ENCODE measurements at regions not wholly inside any gene's neighbourhood (a gene's known extent, or its start where the extent isn't known, plus 50 kb on each side); places are given as distances from the start of the nearest gene placed in this dataset.

DNA sequence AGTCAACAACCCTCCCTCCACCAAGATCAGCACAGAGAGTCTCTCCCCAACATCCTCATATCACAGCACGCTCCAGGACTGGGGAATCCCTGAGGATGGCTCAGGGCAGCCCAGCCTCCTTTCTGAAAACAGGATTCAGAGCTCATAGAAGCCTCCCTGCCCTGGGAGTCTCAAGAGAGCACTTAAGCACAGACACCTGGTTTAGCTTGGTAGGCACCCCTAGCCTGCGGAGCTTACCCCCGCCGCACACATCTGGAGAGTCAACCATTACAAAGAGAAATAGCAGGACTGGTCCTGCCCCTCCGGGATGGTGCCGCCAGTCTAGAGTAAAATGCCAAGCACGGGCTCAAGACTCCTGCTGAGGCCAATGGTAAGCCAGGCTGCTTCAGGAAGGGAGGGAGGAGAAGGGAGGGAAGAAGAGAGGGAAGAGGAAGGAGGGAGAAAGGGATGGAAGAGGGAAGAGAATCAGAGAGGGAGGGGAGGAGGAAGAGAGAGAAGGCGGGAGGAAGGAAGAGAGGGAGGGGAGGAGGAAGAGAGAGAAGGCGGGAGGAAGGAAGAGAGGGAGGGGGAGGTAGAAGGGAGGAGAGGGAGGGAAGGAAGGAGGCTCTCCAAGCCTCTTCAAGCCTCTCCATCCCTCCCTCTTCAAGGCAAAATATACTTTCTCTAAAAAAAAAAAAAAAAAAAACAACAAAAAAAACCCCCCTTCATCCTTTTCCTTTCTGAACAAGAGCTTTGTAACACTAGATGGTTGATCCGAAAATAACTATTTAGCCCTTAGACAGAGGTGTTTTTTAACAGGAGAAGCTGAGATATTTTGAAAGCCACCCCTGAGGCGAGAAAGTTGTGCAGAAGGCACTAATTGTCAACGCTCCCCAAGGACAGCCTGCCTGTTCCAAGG, 278.6 kb upstream of the TLE3 start:
- Histone ChIP-seq H2AFZ (ENCODE audit: low read depth, low read length) (no peak overlapping the region), H3K27me3 (ENCODE audit: insufficient read depth, low read depth, low read length) (peaks cover 5% of the 10 kb centered on the region), H3K9me2 (ENCODE audit: insufficient read depth, low read length) (no peaks in the 10 kb centered on the region), H3F3A (ENCODE audit: insufficient read depth, low read length, poor library complexity, severe bottlenecking) (no peaks in the 10 kb centered on the region), H3K79me2 (replicated peaks; ENCODE audit: insufficient read depth, low read length) (no peaks in the 10 kb centered on the region), H3K27ac (ENCODE audit: low read length) (no peak overlapping the region), H3K4me3 (ENCODE audit: low read length) (peak overlapping the region; percentile 46), H4K20me1 (ENCODE audit: insufficient read depth) (no peaks in the 10 kb centered on the region), H3K9ac (ENCODE audit: low read length) (peak overlapping the region; percentile 13), H3K4me2 (ENCODE audit: low read length) (no peak overlapping the region), H3K36me3 (ENCODE audit: insufficient read depth, low read length) (no peaks in the 10 kb centered on the region), H3K9me3 (ENCODE audit: low read length) (no peaks in the 10 kb centered on the region)
- TF ChIP-seq REST (IDR thresholded peaks at IDR 0.05; ENCODE audit: borderline replicate concordance) (no peak), CTCF (IDR thresholded peaks at IDR 0.05; ENCODE audit: poor library complexity, severe bottlenecking) (no peak), RAD21 (conservative IDR thresholded peaks at IDR 0.05) (no peak), EZH2 (IDR thresholded peaks at IDR 0.05; ENCODE audit: borderline replicate concordance, insufficient read depth, low read length, poor library complexity, severe bottlenecking) (no peak), TAF1 (IDR thresholded peaks at IDR 0.05; ENCODE audit: low read depth) (no peak), POLR2AphosphoS5 (IDR thresholded peaks at IDR 0.05) (no peak), SMC3 (conservative IDR thresholded peaks at IDR 0.05; ENCODE audit: poor library complexity) (no peak), MXI1 (conservative IDR thresholded peaks at IDR 0.05; ENCODE audit: poor library complexity, severe bottlenecking) (no peak)

- Histone ChIP-seq H2AFZ (ENCODE audit: low read depth, low read length) (no peak overlapping the region), H3K4me2 (ENCODE audit: low read length) (no peak overlapping the region), H3K9me3 (ENCODE audit: low read length) (no peaks in the 10 kb centered on the region), H4K20me1 (ENCODE audit: insufficient read depth) (no peaks in the 10 kb centered on the region), H3K4me3 (ENCODE audit: low read length) (no peak overlapping the region), H3K27me3 (ENCODE audit: insufficient read depth, low read depth, low read length) (peaks cover 5% of the 10 kb centered on the region), H3F3A (ENCODE audit: insufficient read depth, low read length, poor library complexity, severe bottlenecking) (no peaks in the 10 kb centered on the region), H3K27ac (ENCODE audit: low read length) (no peak overlapping the region), H3K9me2 (ENCODE audit: insufficient read depth, low read length) (no peaks in the 10 kb centered on the region), H3K79me2 (replicated peaks; ENCODE audit: insufficient read depth, low read length) (no peaks in the 10 kb centered on the region), H3K9ac (ENCODE audit: low read length) (no peak overlapping the region), H3K36me3 (ENCODE audit: insufficient read depth, low read length) (no peaks in the 10 kb centered on the region)
- TF ChIP-seq MXI1 (conservative IDR thresholded peaks at IDR 0.05; ENCODE audit: poor library complexity, severe bottlenecking), result no peak
- no peak for TF ChIP-seq POLR2AphosphoS5 (IDR thresholded peaks at IDR 0.05)
- TF ChIP-seq CTCF (IDR thresholded peaks at IDR 0.05; ENCODE audit: poor library complexity, severe bottlenecking), result no peak
- no peak for TF ChIP-seq RAD21 (conservative IDR thresholded peaks at IDR 0.05)
- TF ChIP-seq EZH2 (IDR thresholded peaks at IDR 0.05; ENCODE audit: borderline replicate concordance, insufficient read depth, low read length, poor library complexity, severe bottlenecking), result no peak
- TF ChIP-seq REST (IDR thresholded peaks at IDR 0.05; ENCODE audit: borderline replicate concordance), result no peak
- TF ChIP-seq EP300 (conservative IDR thresholded peaks at IDR 0.05; ENCODE audit: poor library complexity, severe bottlenecking), result no peak
- TF ChIP-seq SMC3 (conservative IDR thresholded peaks at IDR 0.05; ENCODE audit: poor library complexity), result no peak
- no peak for TF ChIP-seq TAF1 (IDR thresholded peaks at IDR 0.05; ENCODE audit: low read depth)
Measured at GRCh38 chr15:70375586-70375985, 277.9 kb upstream of the TLE3 start.

Data from neural cell (in vitro differentiated cells).